ENCODE measurements at regions not wholly inside any gene's neighbourhood (a gene's known extent, or its start where the extent isn't known, plus 50 kb on each side); places are given as distances from the start of the nearest gene placed in this dataset.

GRCh38 chr3:95272166-95272565, 1209.3 kb downstream of the NSUN3 start:
- no peak overlapping the region for H2AFZ ChIP-seq (ENCODE audit: low read depth, low read length)
- no TSS peak for BruUV-seq (replicated peaks)
- ChIA-PET CTCF (ENCODE audit: low intra/inter-chr PET ratio) (no interaction called here), POLR2A (no interaction called here)
- TF ChIP-seq HDAC6 (IDR thresholded peaks at IDR 0.05; ENCODE audit: low read depth, low read length) (no peak), ZNF146 (CRISPR knock-in tag; IDR thresholded peaks at IDR 0.05; ENCODE audit: unreplicated experiment) (no peak), ERF (CRISPR knock-in tag; IDR thresholded peaks at IDR 0.05) (no peak), HNRNPLL (IDR thresholded peaks at IDR 0.05; ENCODE audit: low read depth, low read length, poor library complexity, severe bottlenecking) (no peak), ATF1 (CRISPR knock-in tag; IDR thresholded peaks at IDR 0.05) (no peak), ATF1 (tag; IDR thresholded peaks at IDR 0.05) (no peak), EGR1 (conservative IDR thresholded peaks at IDR 0.05) (no peak), NCOA2 (IDR thresholded peaks at IDR 0.05; ENCODE audit: partially characterized antibody in 2 of 2) (no peak), TAF1 (IDR thresholded peaks at IDR 0.05; ENCODE audit: control insufficient read depth, extremely low read depth, insufficient read depth, low read length, severe bottlenecking) (no peak), TBL1XR1 (IDR thresholded peaks at IDR 0.05; ENCODE audit: low read length in 2 of 2) (no peak), THRA (IDR thresholded peaks at IDR 0.05) (no peak), POLR2A (conservative IDR thresholded peaks at IDR 0.05) (no peak), U2AF1 (optimal IDR thresholded peaks at IDR 0.05; ENCODE audit: low read depth, low read length) (no peak), ZNF165 (CRISPR knock-in tag; IDR thresholded peaks at IDR 0.05; ENCODE audit: borderline replicate concordance) (no peak), GMEB1 (CRISPR knock-in tag; IDR thresholded peaks at IDR 0.05) (no peak)
- no peaks in the 10 kb centered on the region for H3K79me2 ChIP-seq (ENCODE audit: control insufficient read depth, insufficient read depth, low read length)
- DNase-seq (ENCODE audit: extremely low read depth in 1 of 4, low spot score in 3 of 4) (no peak), FAIRE-seq (no peak), ATAC-seq (no peak)
- H3K4me1 ChIP-seq (replicated peaks in 1 of 2; ENCODE audit: control insufficient read depth in 2 of 2, insufficient read depth in 2 of 2, low read length in 2 of 2), result no peaks in the 10 kb centered on the region
- H3K27me3 ChIP-seq (ENCODE audit: control insufficient read depth in 2 of 2, insufficient read depth in 2 of 2, low read length in 2 of 2), result no peaks in the 10 kb centered on the region
- 0% methylated on average over 3 of the region's 3 CpGs for WGBS (ENCODE audit: insufficient coverage, low coverage, missing lambda C conversion rate)
- no peaks in the 10 kb centered on the region for H3K9me1 ChIP-seq (ENCODE audit: control insufficient read depth, insufficient read depth, low read length)
- intact Hi-C loops (cut with micrococcal nuclease) (no loop called here), in situ Hi-C loops (cut with MboI) (no loop called here)
- H3K4me2 ChIP-seq (ENCODE audit: insufficient read depth, low read length), result no peak overlapping the region
- no peak overlapping the region for H3K27ac ChIP-seq (ENCODE audit: extremely low read depth, low read depth, low read length)
- no peaks in the 10 kb centered on the region for H4K20me1 ChIP-seq (replicated peaks; ENCODE audit: control insufficient read depth, insufficient read depth, low read length)
- H3K4me3 ChIP-seq, result no peak overlapping the region
- H3K36me3 ChIP-seq (ENCODE audit: control insufficient read depth, insufficient read depth, low read length), result no peaks in the 10 kb centered on the region
- H3K9ac ChIP-seq (ENCODE audit: insufficient read depth in 1 of 2, low read depth in 2 of 2, low read length in 2 of 2), result no peak overlapping the region
- no peaks in the 10 kb centered on the region for H3K9me3 ChIP-seq (replicated peaks; ENCODE audit: control insufficient read depth, insufficient read depth, low read depth, low read length)

All from K562 (cell line).